H1 (cell line): ENCODE measurements at regions not wholly inside any gene's neighbourhood (a gene's known extent, or its start where the extent isn't known, plus 50 kb on each side); places are given as distances from the start of the nearest gene placed in this dataset.

Experiments used
- ATF2 ChIP-seq: IDR thresholded peaks from 2 replicates; pipeline ENCODE4 v1.6.1; 2012; ENCODE audit warnings: low read length, inconsistent platforms
- CEBPB ChIP-seq: IDR thresholded peaks from 2 replicates; pipeline ENCODE4 v1.6.1; 2012; ENCODE audit warnings: low read depth, low read length
- EZH2 ChIP-seq: fragments of 200-600 bp; sonication (generic); IDR thresholded peaks from 2 replicates; pipeline ENCODE4 v1.7.1; 2012; ENCODE audit warnings: low read depth, mild to moderate bottlenecking, moderate library complexity, low read length, inconsistent platforms; ENCODE audit not compliant: severe bottlenecking
- JUND ChIP-seq: IDR thresholded peaks from 2 replicates; pipeline ENCODE4 v1.6.1; 2011; ENCODE audit warnings: mild to moderate bottlenecking, improper control_type of control experiment, low read length
- KDM1A ChIP-seq: fragments of 200-600, 300-600 bp; sonication (generic); IDR thresholded peaks from 2 replicates; pipeline ENCODE4 v1.7.1; 2016; ENCODE audit warnings: mild to moderate bottlenecking, low read length, borderline replicate concordance
- POLR2A ChIP-seq, 2 experiments: IDR thresholded peaks; 1 replicate in 1 of 2; 2 replicates in 1 of 2; pipeline ENCODE4 v1.6.1; 2011; ENCODE audit warnings: low read depth in 2 of 2, low read length in 2 of 2, mild to moderate bottlenecking in 2 of 2; ENCODE audit errors: control extremely low read depth in 1 of 2
- POLR2AphosphoS5 ChIP-seq: IDR thresholded peaks from 2 replicates; pipeline ENCODE4 v1.6.1; 2011; ENCODE audit warnings: low read depth, low read length
- POU5F1 ChIP-seq: IDR thresholded peaks from 2 replicates; pipeline ENCODE4 v1.6.1; 2011; ENCODE audit warnings: low read depth, mild to moderate bottlenecking, low read length, moderate library complexity
- RFX5 ChIP-seq: IDR thresholded peaks from 2 replicates; pipeline ENCODE4 v1.6.1; 2011; ENCODE audit warnings: low read depth, low read length, improper control_type of control experiment, borderline replicate concordance
- SIRT6 ChIP-seq: IDR thresholded peaks from one replicate; pipeline ENCODE4 v1.7.1; 2012; ENCODE audit warnings: low read length, inconsistent platforms
- SRF ChIP-seq: IDR thresholded peaks from 2 replicates; pipeline ENCODE4 v1.6.1; 2011; ENCODE audit warnings: mild to moderate bottlenecking, low read depth, low read length, moderate library complexity
- TBP ChIP-seq: IDR thresholded peaks from 2 replicates; pipeline ENCODE4 v1.6.1; 2011; ENCODE audit warnings: low read depth, low read length, improper control_type of control experiment
- TF ChIP-seq, protein P1 (sequence below), 3 experiments: IDR thresholded peaks; 1 replicate in 2 of 3; 2 replicates in 1 of 3; pipeline versions ENCODE4 v1.5.1 to v1.6.1; 2011; ENCODE audit warnings: low read length in 3 of 3, mild to moderate bottlenecking in 3 of 3, inconsistent platforms in 2 of 3, low read depth in 1 of 3, moderate library complexity in 1 of 3; ENCODE audit not compliant: insufficient read depth in 1 of 3; ENCODE audit errors: control extremely low read depth in 1 of 3

DNA sequence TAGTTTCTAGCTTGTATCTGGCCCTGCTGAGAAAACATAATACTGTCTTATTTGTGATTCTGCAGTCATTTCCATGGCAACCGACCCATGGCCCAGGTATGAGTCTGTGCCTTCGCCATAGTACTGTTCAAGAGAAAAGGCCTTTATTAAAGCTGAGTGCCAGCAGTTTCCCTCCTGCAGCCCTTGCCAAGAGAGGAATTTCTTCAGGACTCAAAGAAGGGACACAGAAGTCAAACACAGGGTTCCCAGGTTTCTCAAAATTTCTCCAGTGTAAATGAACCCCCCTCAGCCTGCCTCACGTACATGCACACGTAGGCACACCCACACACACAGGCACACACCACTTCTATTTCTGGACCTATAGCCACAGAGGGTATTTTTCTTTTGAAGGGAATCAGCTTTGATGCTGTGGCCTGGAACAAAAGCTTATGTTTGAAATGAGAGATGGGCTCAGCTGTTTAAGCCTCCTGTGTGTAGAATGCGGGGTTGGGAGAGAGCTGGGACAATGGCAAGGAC, 269.2 kb downstream of the PDCD6IP start:
- no peak for TF ChIP-seq RFX5
- no peak for TF ChIP-seq EZH2
- TF ChIP-seq SRF: no peak
- TF ChIP-seq, protein P1, sequence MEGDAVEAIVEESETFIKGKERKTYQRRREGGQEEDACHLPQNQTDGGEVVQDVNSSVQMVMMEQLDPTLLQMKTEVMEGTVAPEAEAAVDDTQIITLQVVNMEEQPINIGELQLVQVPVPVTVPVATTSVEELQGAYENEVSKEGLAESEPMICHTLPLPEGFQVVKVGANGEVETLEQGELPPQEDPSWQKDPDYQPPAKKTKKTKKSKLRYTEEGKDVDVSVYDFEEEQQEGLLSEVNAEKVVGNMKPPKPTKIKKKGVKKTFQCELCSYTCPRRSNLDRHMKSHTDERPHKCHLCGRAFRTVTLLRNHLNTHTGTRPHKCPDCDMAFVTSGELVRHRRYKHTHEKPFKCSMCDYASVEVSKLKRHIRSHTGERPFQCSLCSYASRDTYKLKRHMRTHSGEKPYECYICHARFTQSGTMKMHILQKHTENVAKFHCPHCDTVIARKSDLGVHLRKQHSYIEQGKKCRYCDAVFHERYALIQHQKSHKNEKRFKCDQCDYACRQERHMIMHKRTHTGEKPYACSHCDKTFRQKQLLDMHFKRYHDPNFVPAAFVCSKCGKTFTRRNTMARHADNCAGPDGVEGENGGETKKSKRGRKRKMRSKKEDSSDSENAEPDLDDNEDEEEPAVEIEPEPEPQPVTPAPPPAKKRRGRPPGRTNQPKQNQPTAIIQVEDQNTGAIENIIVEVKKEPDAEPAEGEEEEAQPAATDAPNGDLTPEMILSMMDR (IDR thresholded peaks at IDR 0.05; ENCODE audit: control extremely low read depth in 1 of 3, insufficient read depth in 1 of 3, low read depth in 1 of 3, low read length in 3 of 3): no peak
- no peak for TF ChIP-seq CEBPB
- TF ChIP-seq POLR2A (IDR thresholded peaks at IDR 0.05; ENCODE audit: control extremely low read depth in 1 of 2, low read depth in 2 of 2, low read length in 2 of 2): no peak
- TF ChIP-seq POU5F1: no peak
- no peak for TF ChIP-seq TBP
- TF ChIP-seq POLR2AphosphoS5: no peak
- no peak for TF ChIP-seq KDM1A
- no peak for TF ChIP-seq ATF2
- TF ChIP-seq SIRT6: no peak
- no peak for TF ChIP-seq JUND
